Tibial nerve (tissue), 4 donors: ENCODE measurements at regions not wholly inside any gene's neighbourhood (a gene's known extent, or its start where the extent isn't known, plus 50 kb on each side); places are given as distances from the start of the nearest gene placed in this dataset.
A peak's percentile ranks its signal among the peaks of the same experiment; 100 is the strongest.

ENCODE experiments used
- DNase-seq, 2 donors: peaks; one replicate each; pipeline ENCODE4 v3.0.0-alpha.2; 2019; ENCODE audit warnings: low spot score in 2 of 2
- H3K27ac ChIP-seq, 4 donors: fragments of 200-600 bp; sonication (generic) in 3 of 4; one replicate each; pipeline ENCODE4 v1.5.1; 2017 to 2019; ENCODE audit warnings: mild to moderate bottlenecking in 1 of 4
- H3K27me3 ChIP-seq, 2 donors: fragments of 200-600 bp; sonication (generic) in 1 of 2; one replicate each; pipeline versions ENCODE4 v1.5.1 to v1.6.0; 2017 to 2019
- H3K36me3 ChIP-seq, 3 donors: fragments of 200-600 bp; sonication (generic); one replicate each; pipeline ENCODE4 v1.5.1; 2018 to 2019
- H3K4me1 ChIP-seq, 4 donors: fragments of 200-600 bp; sonication (generic) in 3 of 4; one replicate each; pipeline ENCODE4 v1.5.1; 2017 to 2019
- H3K4me3 ChIP-seq, 4 donors: fragments of 200-600 bp; sonication (generic) in 3 of 4; one replicate each; pipeline ENCODE4 v1.5.1; 2017 to 2019; ENCODE audit warnings: mild to moderate bottlenecking in 1 of 4, moderate library complexity in 1 of 4
- H3K9me3 ChIP-seq, 4 donors: fragments of 200-600 bp; sonication (generic) in 3 of 4; one replicate each; pipeline ENCODE4 v1.5.1; 2017 to 2019
- CTCF ChIP-seq, 5 experiments: fragments of 200-600 bp in 3 of 5; fragments of 450-650 bp in 2 of 5; sonication (generic) in 3 of 5; IDR thresholded peaks; one replicate each; pipeline ENCODE4 v1.5.1; 2016 to 2019; ENCODE audit warnings: antibody characterized with exemption in 5 of 5, mild to moderate bottlenecking in 3 of 5, moderate library complexity in 2 of 5
- EP300 ChIP-seq, 2 donors: sonication (generic); formaldehyde crosslinking; IDR thresholded peaks; one replicate each; pipeline ENCODE4 v1.6.1; 2017; ENCODE audit warnings: antibody characterized with exemption in 2 of 2, mild to moderate bottlenecking in 1 of 2
- POLR2A ChIP-seq, 2 donors: fragments of 450-650 bp; IDR thresholded peaks; one replicate each; pipeline ENCODE4 v1.6.1; 2017; ENCODE audit warnings: antibody characterized with exemption in 2 of 2, mild to moderate bottlenecking in 2 of 2, moderate library complexity in 2 of 2
- WGBS, 2 donors: methylation state at CpG; one replicate each; pipeline ENCODE4 v1.1.5; 2018; 5-methylcytosine and 5-hydroxymethylcytosine counted together

- Histone ChIP-seq H3K4me3 (no peak overlapping the region), H3K4me1 (peaks cover 0 to 37% (median 14%) of the 10 kb centered on the region in 4 donors), H3K27ac (peak overlapping the region in 1 of 4 donors; percentile 5), H3K9me3 (peaks cover 0 to 17% (median 0%) of the 10 kb centered on the region in 4 donors), H3K27me3 (no peaks in the 10 kb centered on the region), H3K36me3 (no peaks in the 10 kb centered on the region)
- no peak for DNase-seq
- 100% methylated on average over 1 of the region's 1 CpG for WGBS, 2 donors
- no peak for TF ChIP-seq EP300 (IDR thresholded peaks at IDR 0.05)
- no peak for TF ChIP-seq CTCF (IDR thresholded peaks at IDR 0.05)
- no peak for TF ChIP-seq POLR2A (IDR thresholded peaks at IDR 0.05)
These were observed 55.0 kb upstream of the PLSCR4 start for GRCh38 chr3:146305808-146306423.

- TF ChIP-seq POLR2A (IDR thresholded peaks at IDR 0.05) (no peak), EP300 (IDR thresholded peaks at IDR 0.05) (no peak), CTCF (IDR thresholded peaks at IDR 0.05) (no peak)
- 100% methylated on average over 1 of the region's 1 CpG for WGBS, 2 donors
These were observed 49.9 kb upstream of the PLSCR4 start for GRCh38 chr3:146300768-146301167.

More at GRCh38 chr3:146300768-146301167, 49.9 kb upstream of the PLSCR4 start:
- H3K4me3 ChIP-seq = no peak overlapping the region
- H3K4me1 ChIP-seq = peaks cover 0 to 13% (median 0%) of the 10 kb centered on the region in 4 donors
- no peak overlapping the region for H3K27ac ChIP-seq
- H3K27me3 ChIP-seq = no peaks in the 10 kb centered on the region
- no peak for DNase-seq
- no peaks in the 10 kb centered on the region for H3K36me3 ChIP-seq
- peaks cover 0 to 15% (median 0%) of the 10 kb centered on the region in 4 donors for H3K9me3 ChIP-seq
